ENCODE measurements at regions not wholly inside any gene's neighbourhood (a gene's known extent, or its start where the extent isn't known, plus 50 kb on each side); places are given as distances from the start of the nearest gene placed in this dataset.

DNA sequence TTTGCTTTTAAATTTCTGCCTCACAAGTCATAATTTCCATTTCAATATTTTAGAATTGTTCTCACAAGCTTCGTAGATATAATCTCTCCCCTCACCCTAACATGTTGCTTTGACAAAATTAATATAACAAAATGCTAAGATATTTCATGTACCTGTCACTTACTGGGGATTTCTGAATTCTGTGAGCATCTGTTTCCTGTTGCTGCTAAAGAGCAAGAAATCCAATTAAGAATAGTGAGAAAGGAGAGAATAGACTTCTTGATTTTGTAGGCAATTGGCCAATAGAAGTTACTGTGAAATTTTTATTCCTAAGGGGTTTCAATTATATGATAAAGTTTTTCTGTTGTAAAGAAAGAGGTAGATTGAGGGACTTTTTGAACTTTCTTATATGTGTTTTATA, 796.5 kb upstream of the ARRDC3 start:
- intact Hi-C loops (cut with DNase I; ENCODE audit: low total_unique reads) (no loop called here), in situ Hi-C loops (cut with MboI; ENCODE audit: low sequenced_read_pairs in 4 of 4) (no loop called here)
- Histone ChIP-seq H3K4me3 (no peak overlapping the region), H3K27ac (no peak overlapping the region), H3K9me3 (no peaks in the 10 kb centered on the region), H3K4me1 (no peaks in the 10 kb centered on the region), H3K36me3 (no peaks in the 10 kb centered on the region), H3K27me3 (no peaks in the 10 kb centered on the region)
- no peak for TF ChIP-seq POLR2A (IDR thresholded peaks at IDR 0.05)
- TF ChIP-seq, protein P1, sequence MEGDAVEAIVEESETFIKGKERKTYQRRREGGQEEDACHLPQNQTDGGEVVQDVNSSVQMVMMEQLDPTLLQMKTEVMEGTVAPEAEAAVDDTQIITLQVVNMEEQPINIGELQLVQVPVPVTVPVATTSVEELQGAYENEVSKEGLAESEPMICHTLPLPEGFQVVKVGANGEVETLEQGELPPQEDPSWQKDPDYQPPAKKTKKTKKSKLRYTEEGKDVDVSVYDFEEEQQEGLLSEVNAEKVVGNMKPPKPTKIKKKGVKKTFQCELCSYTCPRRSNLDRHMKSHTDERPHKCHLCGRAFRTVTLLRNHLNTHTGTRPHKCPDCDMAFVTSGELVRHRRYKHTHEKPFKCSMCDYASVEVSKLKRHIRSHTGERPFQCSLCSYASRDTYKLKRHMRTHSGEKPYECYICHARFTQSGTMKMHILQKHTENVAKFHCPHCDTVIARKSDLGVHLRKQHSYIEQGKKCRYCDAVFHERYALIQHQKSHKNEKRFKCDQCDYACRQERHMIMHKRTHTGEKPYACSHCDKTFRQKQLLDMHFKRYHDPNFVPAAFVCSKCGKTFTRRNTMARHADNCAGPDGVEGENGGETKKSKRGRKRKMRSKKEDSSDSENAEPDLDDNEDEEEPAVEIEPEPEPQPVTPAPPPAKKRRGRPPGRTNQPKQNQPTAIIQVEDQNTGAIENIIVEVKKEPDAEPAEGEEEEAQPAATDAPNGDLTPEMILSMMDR (IDR thresholded peaks at IDR 0.05 in 4 of 5, conservative IDR thresholded peaks at IDR 0.05 in 1 of 5): no peak
- ATAC-seq: no peak
- DNase-seq: no peak

DNA sequence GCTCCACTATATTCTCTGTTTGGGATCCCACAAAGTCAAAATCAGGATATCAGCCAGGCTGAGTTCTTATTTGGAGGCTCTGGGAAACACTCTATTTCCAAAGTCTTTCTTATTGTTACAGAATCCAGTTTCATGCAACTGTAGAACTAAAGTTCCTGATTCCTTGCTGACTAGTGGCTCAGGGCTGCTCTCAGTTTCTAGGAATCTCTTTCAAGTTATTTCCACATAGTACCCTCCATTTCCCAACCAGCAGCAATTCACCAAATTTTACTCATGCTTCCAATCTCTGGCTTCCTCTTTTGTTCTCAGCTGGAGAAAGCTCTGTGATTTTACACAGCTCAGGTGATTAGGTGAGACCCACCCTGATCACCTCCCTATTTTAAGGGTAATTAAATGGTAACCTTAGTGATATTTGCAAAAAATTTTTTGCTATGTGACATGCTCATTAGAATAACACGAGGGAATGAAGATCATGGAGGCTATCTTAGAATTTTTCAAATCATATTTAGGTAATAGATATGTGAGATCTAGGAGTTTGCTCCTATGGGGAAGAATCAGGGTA, 794.9 kb upstream of the ARRDC3 start:
- Histone ChIP-seq H3K4me1 (no peaks in the 10 kb centered on the region), H3K36me3 (no peaks in the 10 kb centered on the region), H3K4me3 (no peak overlapping the region), H3K27me3 (no peaks in the 10 kb centered on the region), H3K27ac (no peak overlapping the region), H3K9me3 (no peaks in the 10 kb centered on the region)
- intact Hi-C loops (cut with DNase I; ENCODE audit: low total_unique reads) (no loop called here), in situ Hi-C loops (cut with MboI; ENCODE audit: low sequenced_read_pairs in 4 of 4) (no loop called here)
- TF ChIP-seq POLR2A (IDR thresholded peaks at IDR 0.05): no peak
- TF ChIP-seq, protein P1 (IDR thresholded peaks at IDR 0.05 in 4 of 5, conservative IDR thresholded peaks at IDR 0.05 in 1 of 5): no peak
- DNase-seq: no peak
- no peak for ATAC-seq

DNA sequence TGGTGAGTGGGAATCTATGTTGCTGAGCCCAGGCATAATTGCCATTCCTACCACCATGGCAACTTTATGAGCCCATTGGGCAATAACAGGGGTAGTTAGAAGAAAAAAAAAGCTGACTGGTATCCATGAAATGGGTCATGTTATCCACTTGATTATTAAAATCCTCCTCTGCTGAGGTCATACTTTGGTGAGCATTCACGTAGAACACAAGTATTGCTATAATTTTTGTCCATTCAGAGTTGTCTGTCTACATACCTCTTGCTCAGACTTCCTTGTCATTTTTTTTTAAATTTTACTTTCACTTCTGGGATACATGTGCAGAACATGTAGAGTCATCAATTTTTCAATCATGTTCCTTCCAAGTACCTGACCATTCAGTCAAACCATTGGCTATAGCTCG, 780.8 kb upstream of the ARRDC3 start:
- ATAC-seq: no peak
- in situ Hi-C loops (cut with MboI; ENCODE audit: low sequenced_read_pairs in 4 of 4) (no loop called here), intact Hi-C loops (cut with DNase I; ENCODE audit: low total_unique reads) (no loop called here)
- H3K36me3 ChIP-seq: no peaks in the 10 kb centered on the region
- no peak for DNase-seq
- TF ChIP-seq POLR2A (IDR thresholded peaks at IDR 0.05): no peak
- TF ChIP-seq, protein P1 (IDR thresholded peaks at IDR 0.05 in 4 of 5, conservative IDR thresholded peaks at IDR 0.05 in 1 of 5): no peak
- H3K4me3 ChIP-seq: no peak overlapping the region
- H3K27me3 ChIP-seq: no peaks in the 10 kb centered on the region
- no peaks in the 10 kb centered on the region for H3K4me1 ChIP-seq
- H3K27ac ChIP-seq: no peak overlapping the region
- no peaks in the 10 kb centered on the region for H3K9me3 ChIP-seq

DNA sequence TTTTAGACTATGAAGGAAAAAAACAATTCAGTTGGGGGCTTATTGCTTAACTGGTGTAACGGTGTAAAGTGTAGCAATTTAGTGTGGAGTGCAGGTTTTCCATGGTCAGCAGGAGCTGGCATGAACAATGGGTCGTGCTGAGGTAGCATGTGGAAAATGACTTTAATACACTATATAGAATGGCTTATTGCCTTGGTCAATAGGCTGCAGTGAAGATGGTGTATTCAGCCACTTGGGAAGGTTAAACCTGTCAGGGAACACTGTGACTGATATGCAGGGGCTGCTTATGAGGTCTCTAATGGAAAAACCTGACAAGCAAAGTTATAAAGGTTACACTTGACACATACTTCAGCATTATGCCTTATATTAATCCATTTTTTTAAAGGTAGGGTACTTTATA, 764.7 kb upstream of the ARRDC3 start:
- H3K9me3 ChIP-seq: no peaks in the 10 kb centered on the region
- ATAC-seq (no peak), DNase-seq (no peak)
- in situ Hi-C loops (cut with MboI; ENCODE audit: low sequenced_read_pairs in 4 of 4) (no loop called here), intact Hi-C loops (cut with DNase I; ENCODE audit: low total_unique reads) (no loop called here)
- no peak for TF ChIP-seq POLR2A (IDR thresholded peaks at IDR 0.05)
- no peak overlapping the region for H3K27ac ChIP-seq
- H3K27me3 ChIP-seq: no peaks in the 10 kb centered on the region
- no peaks in the 10 kb centered on the region for H3K4me1 ChIP-seq
- H3K36me3 ChIP-seq: no peaks in the 10 kb centered on the region
- no peak overlapping the region for H3K4me3 ChIP-seq

DNA sequence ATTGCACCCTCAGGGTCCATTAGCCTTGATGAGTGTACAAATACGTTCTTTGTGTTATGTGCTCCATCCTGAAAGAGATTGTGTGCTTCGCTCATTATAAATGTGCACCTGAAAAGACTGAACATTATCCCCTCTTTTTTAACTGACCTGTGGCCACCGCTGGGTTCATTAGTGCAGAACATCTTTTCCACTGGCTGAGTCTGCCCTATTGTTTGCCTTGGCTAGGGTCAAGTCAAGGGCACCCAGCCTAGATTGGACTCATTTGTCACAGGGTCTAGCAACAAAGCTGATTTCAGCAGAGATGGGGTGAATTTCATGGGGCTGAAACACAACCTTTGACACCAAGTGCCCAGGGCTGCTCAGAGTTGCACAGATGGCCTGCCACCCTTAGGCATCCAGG, 764.1 kb upstream of the ARRDC3 start:
- no peaks in the 10 kb centered on the region for H3K9me3 ChIP-seq
- H3K27ac ChIP-seq: no peak overlapping the region
- TF ChIP-seq POLR2A (IDR thresholded peaks at IDR 0.05): no peak
- TF ChIP-seq, protein P1 (IDR thresholded peaks at IDR 0.05 in 4 of 5, conservative IDR thresholded peaks at IDR 0.05 in 1 of 5): no peak
- H3K4me1 ChIP-seq: no peaks in the 10 kb centered on the region
- no peak overlapping the region for H3K4me3 ChIP-seq
- ATAC-seq: no peak
- in situ Hi-C loops (cut with MboI; ENCODE audit: low sequenced_read_pairs in 4 of 4) (no loop called here), intact Hi-C loops (cut with DNase I; ENCODE audit: low total_unique reads) (no loop called here)
- H3K27me3 ChIP-seq: no peaks in the 10 kb centered on the region
- no peak for DNase-seq
- H3K36me3 ChIP-seq: no peaks in the 10 kb centered on the region
